ENCODE measurements at regions not wholly inside any gene's neighbourhood (a gene's known extent, or its start where the extent isn't known, plus 50 kb on each side); places are given as distances from the start of the nearest gene placed in this dataset.
"Not testable (repeated sequence)": the region's sequence is repeated elsewhere in the genome, so short reads cannot be mapped to it uniquely, and the experiment has no call there.

- no peak overlapping the region for H3K4me2 ChIP-seq (ENCODE audit: low read depth, low read length)
- H3K27me3 ChIP-seq (ENCODE audit: control insufficient read depth in 1 of 2, insufficient read depth in 2 of 2, low read length in 2 of 2), result no peaks in the 10 kb centered on the region
- H3K36me3 ChIP-seq (replicated peaks in 1 of 2; ENCODE audit: control insufficient read depth in 1 of 2, insufficient read depth in 2 of 2, low read length in 2 of 2), result no peaks in the 10 kb centered on the region
- H3K27ac ChIP-seq (ENCODE audit: extremely low read length, insufficient read depth, low read length), result no peak overlapping the region
- H3K79me2 ChIP-seq (ENCODE audit: insufficient read depth, low read length), result no peaks in the 10 kb centered on the region
- peaks cover 73% of the 10 kb centered on the region; the same call in 1 of the 2 replicates for H3K9me3 ChIP-seq (ENCODE audit: low read length)
- intact Hi-C loops (cut with micrococcal nuclease; ENCODE audit: unreplicated experiment), result no loop called here
- CTCF ChIA-PET (ENCODE audit: low intra/inter-chr PET ratio, low total read pairs), result no interaction called here
- no peak overlapping the region for H2AFZ ChIP-seq (ENCODE audit: low read length)
- no peak overlapping the region for H3K4me3 ChIP-seq (replicated peaks in 1 of 3; ENCODE audit: insufficient read depth in 1 of 3, low read depth in 2 of 3, low read length in 3 of 3)
- H3K4me1 ChIP-seq (ENCODE audit: insufficient read depth, low read length), result no peaks in the 10 kb centered on the region
- ATAC-seq (no peak), FAIRE-seq (no peak), DNase-seq (ENCODE audit: low spot score) (no peak)
- POLR2A ChIA-PET, result no interaction called here
- no TSS peak for BruUV-seq (replicated peaks)
- in situ Hi-C loops (cut with HindIII; ENCODE audit: extremely low pct_ligation_motif_present, low pct_unique_long_range_greater_than_20kb), result no loop called here
- TF ChIP-seq ZNF234 (CRISPR knock-in tag; conservative IDR thresholded peaks at IDR 0.05) (no peak), MXI1 (IDR thresholded peaks at IDR 0.05; ENCODE audit: borderline replicate concordance, low read depth, low read length) (no peak), ZNF749 (CRISPR knock-in tag; IDR thresholded peaks at IDR 0.05; ENCODE audit: borderline replicate concordance) (no peak), ZSCAN30 (CRISPR knock-in tag; IDR thresholded peaks at IDR 0.05) (no peak), JUN (CRISPR knock-in tag; IDR thresholded peaks at IDR 0.05) (no peak), NFE2L2 (IDR thresholded peaks at IDR 0.05; ENCODE audit: low read length) (no peak), CREB1 (IDR thresholded peaks at IDR 0.05) (peak; percentile 82), CREB1 (CRISPR knock-in tag; IDR thresholded peaks at IDR 0.05) (no peak), ATF7 (IDR thresholded peaks at IDR 0.05) (peak; percentile 77), ATF7 (CRISPR knock-in tag; IDR thresholded peaks at IDR 0.05) (no peak), TBX2 (CRISPR knock-in tag; IDR thresholded peaks at IDR 0.05; ENCODE audit: borderline replicate concordance) (no peak)
- 32% methylated on average over 16 of the region's 16 CpGs for WGBS (ENCODE audit: low lambda C conversion rate)
- no peaks in the 10 kb centered on the region for H4K20me1 ChIP-seq (ENCODE audit: insufficient read depth, low read length)
- no peak overlapping the region for H3K9ac ChIP-seq (ENCODE audit: insufficient read depth, low read depth, low read length)
These were observed 217.2 kb downstream of the SHCBP1 start for GRCh38 chr16:46404028-46404427.

DNA sequence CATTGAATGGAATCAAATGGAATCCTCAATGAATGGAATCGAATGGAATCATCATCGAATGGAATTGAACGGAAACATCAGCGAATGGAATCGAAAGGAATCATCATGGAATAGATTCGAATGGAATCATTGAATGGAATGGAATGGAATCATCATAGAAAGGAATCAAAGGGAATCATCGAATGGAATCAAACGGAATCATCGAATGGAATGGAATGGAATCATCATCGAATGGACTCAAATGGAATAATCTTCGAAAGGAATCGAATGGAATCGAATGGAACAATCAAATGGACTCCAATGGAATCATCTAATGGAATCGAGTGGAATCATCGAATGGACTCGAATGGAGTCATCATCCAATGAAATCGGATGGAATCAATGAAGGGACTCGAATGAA lies 222.6 kb downstream of the SHCBP1 start:
- POLR2A ChIA-PET; H3K4me3 ChIP-seq (replicated peaks in 1 of 3; ENCODE audit: insufficient read depth in 1 of 3, low read depth in 2 of 3, low read length in 3 of 3); H2AFZ ChIP-seq (ENCODE audit: low read length); H4K20me1 ChIP-seq (ENCODE audit: insufficient read depth, low read length); H3K79me2 ChIP-seq (ENCODE audit: insufficient read depth, low read length); FAIRE-seq; H3K4me2 ChIP-seq (ENCODE audit: low read depth, low read length); H3K27me3 ChIP-seq (ENCODE audit: control insufficient read depth in 1 of 2, insufficient read depth in 2 of 2, low read length in 2 of 2); in situ Hi-C loops (cut with HindIII; ENCODE audit: extremely low pct_ligation_motif_present, low pct_unique_long_range_greater_than_20kb); intact Hi-C loops (cut with micrococcal nuclease; ENCODE audit: unreplicated experiment); H3K4me1 ChIP-seq (ENCODE audit: insufficient read depth, low read length); H3K36me3 ChIP-seq (replicated peaks in 1 of 2; ENCODE audit: control insufficient read depth in 1 of 2, insufficient read depth in 2 of 2, low read length in 2 of 2); ATAC-seq; H3K27ac ChIP-seq (ENCODE audit: extremely low read length, insufficient read depth, low read length); DNase-seq (ENCODE audit: low spot score); H3K9ac ChIP-seq (ENCODE audit: insufficient read depth, low read depth, low read length); BruUV-seq (replicated peaks): not testable (repeated sequence)
- 18% methylated on average over 18 of the region's 18 CpGs for WGBS (ENCODE audit: low lambda C conversion rate)
- peaks cover 34% of the 10 kb centered on the region for H3K9me3 ChIP-seq (ENCODE audit: low read length)
- CTCF ChIA-PET (ENCODE audit: low intra/inter-chr PET ratio, low total read pairs), result interaction anchor here (1.1 kb wide), 1 partner anchor 8 kb away, joined by 3 read pairs; no protein-coding TSS in a partner anchor
